ENCODE measurements at regions not wholly inside any gene's neighbourhood (a gene's known extent, or its start where the extent isn't known, plus 50 kb on each side); places are given as distances from the start of the nearest gene placed in this dataset.

DNA sequence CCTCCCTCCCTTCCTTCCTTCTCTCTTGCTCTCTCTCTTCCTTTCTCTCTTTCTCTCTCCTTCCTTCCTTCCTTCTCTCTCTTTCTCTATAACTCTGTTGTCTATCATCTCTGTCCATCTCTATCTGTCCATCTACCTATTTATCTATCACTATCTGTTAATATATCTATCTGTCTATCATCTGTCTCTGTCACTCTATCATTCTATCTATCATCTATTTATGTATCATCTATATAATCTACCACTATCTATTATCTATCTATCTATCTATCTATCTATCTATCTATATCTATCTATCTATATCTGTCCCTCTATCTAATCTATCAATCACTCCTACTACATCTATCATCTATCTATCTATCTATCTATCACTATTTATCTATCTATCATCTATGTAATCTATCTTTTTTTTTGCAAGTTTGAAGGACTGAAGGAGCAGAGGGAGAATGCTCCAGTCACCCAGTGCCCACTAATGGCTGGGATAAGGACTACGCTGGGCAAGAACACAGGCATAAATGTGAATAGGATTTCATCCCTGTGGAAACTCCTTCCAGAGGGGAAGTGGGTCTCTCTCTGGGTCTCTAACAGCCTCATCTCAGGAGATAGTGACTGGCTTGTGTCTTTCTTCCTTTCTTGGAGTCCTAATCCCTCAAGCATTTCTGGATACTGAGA is 427.0 kb downstream of the LPIN1 start:
- Histone ChIP-seq H3K27ac (no peak overlapping the region), H3K9me3 (no peaks in the 10 kb centered on the region), H3K36me3 (no peaks in the 10 kb centered on the region), H3K4me1 (peaks cover 6 to 32% of the 10 kb centered on the region in 2 donors), H3K27me3 (no peaks in the 10 kb centered on the region), H3K4me3 (replicated peaks in 1 of 3) (no peak overlapping the region)
- 96 to 97% methylated on average over 1 of the region's 1 CpG for WGBS, 2 donors
- intact Hi-C loops (cut with DNase I), result no loop called here
- DNase-seq, result no peak
- no peak for TF ChIP-seq POLR2A (IDR thresholded peaks at IDR 0.05)
- TF ChIP-seq, protein P1, sequence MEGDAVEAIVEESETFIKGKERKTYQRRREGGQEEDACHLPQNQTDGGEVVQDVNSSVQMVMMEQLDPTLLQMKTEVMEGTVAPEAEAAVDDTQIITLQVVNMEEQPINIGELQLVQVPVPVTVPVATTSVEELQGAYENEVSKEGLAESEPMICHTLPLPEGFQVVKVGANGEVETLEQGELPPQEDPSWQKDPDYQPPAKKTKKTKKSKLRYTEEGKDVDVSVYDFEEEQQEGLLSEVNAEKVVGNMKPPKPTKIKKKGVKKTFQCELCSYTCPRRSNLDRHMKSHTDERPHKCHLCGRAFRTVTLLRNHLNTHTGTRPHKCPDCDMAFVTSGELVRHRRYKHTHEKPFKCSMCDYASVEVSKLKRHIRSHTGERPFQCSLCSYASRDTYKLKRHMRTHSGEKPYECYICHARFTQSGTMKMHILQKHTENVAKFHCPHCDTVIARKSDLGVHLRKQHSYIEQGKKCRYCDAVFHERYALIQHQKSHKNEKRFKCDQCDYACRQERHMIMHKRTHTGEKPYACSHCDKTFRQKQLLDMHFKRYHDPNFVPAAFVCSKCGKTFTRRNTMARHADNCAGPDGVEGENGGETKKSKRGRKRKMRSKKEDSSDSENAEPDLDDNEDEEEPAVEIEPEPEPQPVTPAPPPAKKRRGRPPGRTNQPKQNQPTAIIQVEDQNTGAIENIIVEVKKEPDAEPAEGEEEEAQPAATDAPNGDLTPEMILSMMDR (IDR thresholded peaks at IDR 0.05), result no peak

DNA sequence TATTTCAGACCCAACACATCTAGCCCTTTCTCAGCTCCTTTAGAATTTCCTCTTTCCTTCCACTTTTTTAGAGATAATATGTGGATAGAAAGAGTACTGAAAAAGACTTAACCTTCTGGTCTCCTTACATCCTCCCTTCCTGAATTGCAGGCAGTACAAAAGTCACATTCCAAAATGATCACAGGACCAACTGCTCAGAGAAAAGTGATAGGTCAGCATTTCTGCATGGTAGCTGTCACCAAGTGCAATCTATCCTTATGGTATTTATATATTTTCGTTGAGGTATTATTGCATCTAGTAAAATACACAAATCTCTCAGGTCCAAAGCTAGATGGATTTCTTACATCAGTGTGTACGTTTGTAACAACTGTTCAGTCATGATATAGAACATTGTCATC is 427.5 kb downstream of the LPIN1 start:
- DNase-seq, result no peak
- WGBS, 2 donors, result 82 to 92% methylated on average over 2 of the region's 2 CpGs
- no peaks in the 10 kb centered on the region for H3K9me3 ChIP-seq
- H3K27me3 ChIP-seq, result no peaks in the 10 kb centered on the region
- H3K27ac ChIP-seq, result no peak overlapping the region
- no peak for TF ChIP-seq POLR2A (IDR thresholded peaks at IDR 0.05)
- TF ChIP-seq, protein P1 (IDR thresholded peaks at IDR 0.05), result no peak
- intact Hi-C loops (cut with DNase I), result no loop called here
- peaks cover 6 to 26% of the 10 kb centered on the region in 2 donors for H3K4me1 ChIP-seq
- H3K36me3 ChIP-seq, result no peaks in the 10 kb centered on the region
- no peak overlapping the region for H3K4me3 ChIP-seq (replicated peaks in 1 of 3)

DNA sequence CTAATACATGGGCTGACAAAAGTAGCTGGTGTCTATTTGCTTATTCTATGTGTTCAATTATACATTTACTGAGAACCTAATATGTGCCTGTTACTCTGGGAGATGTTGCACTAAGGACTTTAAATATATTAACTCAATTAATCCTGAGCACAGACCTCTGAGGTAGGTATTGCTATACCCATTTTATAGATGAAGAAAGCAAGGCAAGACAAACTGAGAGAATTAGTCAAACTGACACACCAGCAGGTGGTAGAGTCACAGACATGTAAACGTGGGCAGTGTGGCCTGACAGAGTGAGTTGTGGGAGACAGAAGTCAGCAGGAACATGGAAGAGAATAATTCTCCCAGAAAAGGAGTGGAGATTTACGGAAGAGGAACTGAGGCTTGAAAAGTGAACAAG is 428.9 kb downstream of the LPIN1 start:
- no peak overlapping the region for H3K4me3 ChIP-seq (replicated peaks in 1 of 3)
- intact Hi-C loops (cut with DNase I), result no loop called here
- H3K36me3 ChIP-seq, result no peaks in the 10 kb centered on the region
- no peak for DNase-seq
- no peak overlapping the region for H3K27ac ChIP-seq
- WGBS, 2 donors, result 85 to 89% methylated on average over 2 of the region's 2 CpGs
- no peak for TF ChIP-seq POLR2A (IDR thresholded peaks at IDR 0.05)
- no peaks in the 10 kb centered on the region for H3K9me3 ChIP-seq
- H3K27me3 ChIP-seq, result no peaks in the 10 kb centered on the region
- H3K4me1 ChIP-seq, result peaks cover under 1 to 13% of the 10 kb centered on the region in 2 donors

DNA sequence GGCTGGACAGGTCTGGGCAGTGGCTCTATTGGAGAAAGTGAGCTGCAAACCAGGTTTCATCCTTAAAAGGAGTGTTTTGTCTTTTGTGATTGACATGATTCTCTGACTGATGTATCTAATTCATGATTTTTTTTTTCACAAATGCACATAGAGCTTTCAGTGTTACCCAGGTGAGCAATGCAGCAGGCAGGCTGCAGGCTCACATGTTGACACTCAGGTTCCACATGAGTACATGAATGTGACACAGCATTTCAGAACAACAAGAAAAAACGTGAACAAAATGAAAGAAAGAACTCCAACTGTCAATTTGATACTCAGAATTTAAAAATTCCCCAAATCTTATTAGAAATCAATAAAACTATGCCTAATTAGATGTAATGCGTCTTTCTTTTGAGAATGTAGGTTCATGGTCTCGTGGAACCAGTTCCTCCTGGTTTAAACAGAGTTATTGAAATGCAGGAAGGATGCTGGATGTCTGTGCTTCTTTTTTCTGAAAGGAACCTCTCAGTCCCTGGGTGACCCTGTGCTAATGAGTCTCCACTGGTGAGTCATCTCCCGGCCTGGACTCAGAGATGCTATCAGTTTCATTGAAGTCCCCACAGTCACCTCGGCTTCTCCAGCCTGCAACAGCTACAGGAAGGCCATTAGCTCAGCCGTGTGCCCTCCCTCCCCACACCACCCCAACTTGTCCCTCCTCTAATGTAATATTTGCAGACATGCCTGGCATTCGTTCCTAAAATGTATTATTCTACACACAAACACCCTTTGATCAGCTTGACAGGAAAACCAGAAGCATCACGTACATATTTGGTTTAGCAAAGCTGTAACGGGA is 430.4 kb downstream of the LPIN1 start:
- 53 to 64% methylated on average over 9 of the region's 9 CpGs for WGBS, 2 donors
- Histone ChIP-seq H3K27ac (no peak overlapping the region), H3K4me3 (replicated peaks in 1 of 3) (no peak overlapping the region), H3K36me3 (no peaks in the 10 kb centered on the region), H3K27me3 (no peaks in the 10 kb centered on the region), H3K9me3 (no peaks in the 10 kb centered on the region), H3K4me1 (peaks cover 0 to 12% of the 10 kb centered on the region in 2 donors)
- no peak for TF ChIP-seq POLR2A (IDR thresholded peaks at IDR 0.05)
- TF ChIP-seq, protein P1 (IDR thresholded peaks at IDR 0.05), result no peak
- intact Hi-C loops (cut with DNase I), result no loop called here
- no peak for DNase-seq

DNA sequence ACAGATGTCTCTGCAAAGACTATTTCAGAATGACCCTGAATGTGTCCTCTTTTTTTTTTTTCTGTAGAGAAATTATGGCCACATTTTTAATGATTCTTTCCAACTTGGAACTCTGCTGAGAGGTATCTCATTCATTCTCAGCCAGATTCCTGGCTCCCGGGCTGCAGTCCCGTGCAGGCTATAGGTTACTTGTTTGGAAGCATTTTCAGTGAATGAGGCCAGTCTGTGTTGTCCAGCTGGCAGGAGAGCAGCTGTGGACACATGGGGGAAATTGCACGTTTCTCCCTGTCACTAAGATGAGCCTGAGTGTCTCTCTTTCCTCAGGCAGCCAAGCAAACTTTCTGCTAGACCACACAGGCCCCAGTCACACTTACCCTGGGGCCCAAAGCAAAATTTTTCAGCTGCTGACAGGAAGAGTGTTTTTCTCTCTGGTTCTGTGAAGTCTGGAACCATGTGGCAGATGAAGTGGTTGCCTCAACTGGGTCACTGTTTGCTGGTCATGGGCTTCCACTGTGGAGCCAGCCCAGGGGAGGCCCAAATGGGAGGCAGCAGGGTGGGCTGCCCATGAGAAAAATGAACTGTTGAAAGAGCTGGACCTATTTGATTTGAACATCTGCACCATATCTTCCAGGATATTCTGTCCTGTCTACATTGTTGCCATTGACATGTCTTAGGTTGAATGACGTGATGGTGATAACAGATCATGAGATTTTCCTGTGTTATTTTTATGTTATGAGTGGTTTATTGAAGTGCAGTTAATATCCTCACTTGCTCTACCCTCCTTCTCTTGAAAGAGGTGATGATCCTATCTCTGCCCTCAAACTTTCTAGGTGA is 431.2 kb downstream of the LPIN1 start:
- intact Hi-C loops (cut with DNase I), result no loop called here
- Histone ChIP-seq H3K4me3 (replicated peaks in 1 of 3) (no peak overlapping the region), H3K9me3 (no peaks in the 10 kb centered on the region), H3K27me3 (no peaks in the 10 kb centered on the region), H3K27ac (no peak overlapping the region), H3K36me3 (no peaks in the 10 kb centered on the region), H3K4me1 (peaks cover 0 to 12% of the 10 kb centered on the region in 2 donors)
- TF ChIP-seq POLR2A (IDR thresholded peaks at IDR 0.05), result no peak
- TF ChIP-seq, protein P1 (IDR thresholded peaks at IDR 0.05), result no peak
- no peak for DNase-seq
- WGBS, 2 donors, result 62 to 76% methylated on average over 4 of the region's 4 CpGs
